Esophagus muscularis mucosa (tissue), 3 donors: ENCODE measurements at regions not wholly inside any gene's neighbourhood (a gene's known extent, or its start where the extent isn't known, plus 50 kb on each side); places are given as distances from the start of the nearest gene placed in this dataset.

Experiments used
- CTCF ChIP-seq, 3 experiments: fragments of 200-600 bp in 2 of 3; fragments of 450-650 bp in 1 of 3; sonication (generic) in 2 of 3; IDR thresholded peaks; one replicate each; pipeline ENCODE4 v1.5.1; 2017 to 2019; ENCODE audit warnings: antibody characterized with exemption in 3 of 3, mild to moderate bottlenecking in 2 of 3, moderate library complexity in 1 of 3
- POLR2A ChIP-seq: fragments of 450-650 bp; IDR thresholded peaks from one replicate; pipeline ENCODE4 v1.6.1; 2017; ENCODE audit warnings: antibody characterized with exemption, moderate library complexity, mild to moderate bottlenecking, low read depth
- POLR2AphosphoS5 ChIP-seq, 2 donors: sonication (generic); formaldehyde crosslinking; IDR thresholded peaks; one replicate each; pipeline ENCODE4 v1.6.1; 2017; ENCODE audit warnings: antibody characterized with exemption in 2 of 2

- no peak for TF ChIP-seq CTCF (IDR thresholded peaks at IDR 0.05)
- TF ChIP-seq POLR2A = no peak
- no peak for TF ChIP-seq POLR2AphosphoS5 (IDR thresholded peaks at IDR 0.05)
Measured at GRCh38 chr3:158983216-158984099, 181.6 kb downstream of the MFSD1 start.
